LoVo (cell line): ENCODE measurements at regions not wholly inside any gene's neighbourhood (a gene's known extent, or its start where the extent isn't known, plus 50 kb on each side); places are given as distances from the start of the nearest gene placed in this dataset.
"Not testable (repeated sequence)": the region's sequence is repeated elsewhere in the genome, so short reads cannot be mapped to it uniquely, and the experiment has no call there.

Source experiments
- DNase-seq: peaks from one replicate; pipeline ENCODE4 v3.0.0-alpha.2; 2016; ENCODE audit warnings: low spot score

DNA sequence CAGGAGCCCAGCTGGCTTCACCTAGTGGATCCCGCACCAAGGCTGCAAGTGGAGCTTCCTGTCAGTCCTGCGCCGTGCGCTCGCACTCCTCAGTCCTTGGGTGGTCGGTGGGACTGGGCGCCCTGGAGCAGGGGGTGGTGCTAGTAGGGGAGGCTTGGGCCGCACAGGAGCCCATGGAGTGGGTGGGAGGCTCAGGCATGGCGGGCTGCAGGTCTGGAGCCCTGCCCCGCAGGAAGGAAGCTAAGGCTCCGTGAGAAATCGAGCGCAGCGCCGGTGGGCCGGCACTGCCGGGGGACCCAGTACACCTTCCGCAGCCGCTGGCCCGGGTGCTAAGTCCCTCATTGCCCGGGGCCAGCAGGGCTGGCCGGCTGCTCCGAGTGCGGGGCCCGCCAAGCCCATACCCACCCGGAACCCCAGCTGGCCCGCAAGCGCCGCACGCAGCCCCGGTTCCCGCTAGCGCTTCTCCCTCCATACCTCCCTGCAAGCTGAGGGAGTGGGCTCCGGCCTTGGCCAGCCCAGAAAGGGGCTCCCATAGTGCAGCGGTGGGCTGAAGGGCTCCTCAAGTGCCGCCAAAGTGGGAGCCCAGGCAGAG, 1425.2 kb upstream of the PRMT6 start:
- DNase-seq, result not testable (repeated sequence)

DNA sequence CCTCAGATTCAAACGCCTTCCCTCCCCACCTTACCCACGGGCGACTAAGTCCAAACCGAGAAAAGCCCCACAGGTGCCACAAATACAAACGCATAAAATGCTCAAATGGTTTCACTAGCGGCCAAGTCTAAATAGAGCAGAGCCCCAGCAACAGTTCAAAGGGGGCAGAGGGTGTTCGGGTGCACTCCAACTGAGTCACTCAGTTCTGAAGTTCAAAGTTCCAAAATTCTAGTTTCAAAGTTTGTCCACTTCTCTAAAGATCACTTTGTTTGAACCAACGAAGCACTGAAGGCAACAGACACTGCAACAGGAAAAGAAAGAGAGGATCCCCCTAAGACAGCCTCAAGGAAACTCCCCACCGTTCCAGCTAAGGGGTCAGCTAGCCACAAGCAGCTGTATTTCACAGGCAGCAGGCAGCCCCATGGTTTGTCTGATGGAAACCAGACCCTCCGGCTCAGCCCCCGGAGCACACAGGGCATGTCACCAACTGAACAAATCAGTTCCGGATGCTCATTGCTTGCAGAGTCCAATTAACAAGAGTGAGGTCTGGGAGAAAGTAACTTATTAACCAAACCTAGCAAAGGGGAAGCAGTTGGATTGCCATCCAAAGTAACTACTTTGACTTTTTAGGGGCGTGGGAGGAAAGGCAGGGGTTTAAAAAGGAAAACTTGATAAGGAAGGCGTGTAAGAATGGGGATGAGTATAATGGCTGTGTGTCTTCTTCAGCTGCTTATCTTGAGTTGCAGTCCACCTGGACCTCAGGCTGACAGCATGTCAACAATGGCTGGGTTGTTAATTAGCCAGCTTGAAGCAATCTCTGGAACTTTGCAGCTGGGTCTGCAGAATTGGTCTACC, 1423.9 kb upstream of the PRMT6 start:
- peak; percentile 9 for DNase-seq

DNA sequence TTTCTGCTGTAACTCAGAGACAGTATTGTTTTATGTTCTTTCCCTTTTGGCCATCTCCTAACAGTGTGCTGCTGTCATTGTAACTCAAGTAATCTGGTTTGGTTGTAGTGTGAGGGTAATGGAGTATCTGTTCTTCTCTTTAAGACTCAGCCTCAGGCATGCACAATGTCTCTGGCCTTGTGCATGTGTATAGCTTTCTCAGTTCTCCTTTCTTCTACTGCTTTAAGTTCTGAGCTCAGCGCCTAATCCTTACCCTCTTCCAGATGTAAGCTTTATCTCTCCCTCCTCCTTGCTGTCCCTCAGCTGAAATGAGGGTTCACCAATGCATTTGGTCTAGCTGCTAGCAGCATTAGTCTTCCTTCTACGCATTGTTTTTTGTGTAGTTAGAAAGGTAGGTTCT, 1420.4 kb upstream of the PRMT6 start:
- no peak for DNase-seq

DNA sequence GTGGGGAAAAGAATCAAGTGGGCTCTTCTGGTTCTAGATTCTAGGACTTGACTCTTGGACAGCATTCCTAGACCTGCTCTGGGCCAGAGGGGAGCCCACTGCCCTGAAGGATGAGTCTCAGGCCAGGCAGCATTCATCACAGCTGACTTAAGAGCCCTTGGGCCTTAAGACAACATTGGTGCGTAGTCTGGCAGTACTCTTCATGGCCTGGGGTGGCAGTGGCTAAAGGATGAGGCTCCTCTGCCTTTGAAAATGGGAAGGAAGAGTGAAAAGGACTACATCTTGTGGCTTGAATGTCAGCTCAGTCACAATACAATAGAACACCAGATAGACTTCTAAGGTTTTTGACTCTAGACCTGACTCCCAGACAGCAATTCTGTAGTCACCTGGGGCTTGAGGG, 1415.1 kb upstream of the PRMT6 start:
- no peak for DNase-seq

DNA sequence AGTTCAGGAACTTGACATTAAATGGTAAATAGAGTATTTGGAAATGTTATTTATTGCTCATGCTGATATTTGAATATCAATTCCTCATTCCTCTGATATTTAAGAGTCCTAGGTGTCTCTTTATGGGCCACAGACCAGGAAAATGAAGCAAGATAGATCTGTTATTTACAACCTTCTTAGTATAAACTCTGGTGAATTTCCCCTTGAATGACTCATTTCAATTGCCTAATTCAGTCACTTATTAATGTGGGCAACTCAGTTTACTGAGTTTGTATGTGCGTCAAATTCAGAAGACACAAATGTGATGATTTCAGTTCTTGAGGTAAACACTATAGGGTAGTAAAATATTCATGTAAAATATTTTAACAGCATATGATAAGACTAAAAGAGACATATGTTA, 1404.4 kb upstream of the PRMT6 start:
- DNase-seq, result no peak

DNA sequence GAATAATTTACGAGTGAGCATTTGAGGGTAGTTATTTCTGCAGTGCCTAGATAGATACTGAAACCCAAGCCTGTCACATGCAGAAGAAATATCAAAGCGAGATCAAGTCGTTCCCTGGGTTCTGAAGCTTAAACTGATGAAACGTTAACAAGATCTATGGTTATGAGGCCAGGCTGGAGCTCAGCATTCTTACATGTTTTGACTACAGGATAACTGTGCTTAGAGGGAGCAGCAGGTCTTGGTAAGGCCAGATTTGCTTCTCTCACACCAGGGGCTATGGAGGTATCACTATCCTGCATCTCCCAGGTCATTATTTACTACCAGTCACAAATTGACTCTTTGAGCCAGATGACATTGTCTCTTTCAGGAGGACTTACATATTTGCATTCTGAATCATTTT, 1401.4 kb upstream of the PRMT6 start:
- no peak for DNase-seq

DNA sequence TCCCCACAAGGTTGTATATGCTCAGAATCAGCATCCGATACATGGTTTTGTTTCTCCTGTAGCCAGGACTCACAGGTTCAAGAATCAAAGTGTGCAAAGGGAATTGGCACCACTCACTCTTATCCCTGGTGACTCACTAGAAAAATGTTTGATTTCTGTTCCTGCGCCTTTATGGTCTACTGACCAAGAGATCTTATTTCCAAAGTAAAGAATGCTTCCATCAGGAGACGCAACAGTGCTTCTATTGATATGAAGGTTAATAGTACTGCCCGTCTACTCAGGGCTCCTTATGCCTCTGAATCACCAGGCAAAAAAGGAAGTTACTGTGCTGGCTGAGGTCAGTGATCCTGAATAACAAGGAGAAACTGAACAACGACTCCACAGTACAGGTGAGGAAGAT, 1392.0 kb upstream of the PRMT6 start:
- no peak for DNase-seq

DNA sequence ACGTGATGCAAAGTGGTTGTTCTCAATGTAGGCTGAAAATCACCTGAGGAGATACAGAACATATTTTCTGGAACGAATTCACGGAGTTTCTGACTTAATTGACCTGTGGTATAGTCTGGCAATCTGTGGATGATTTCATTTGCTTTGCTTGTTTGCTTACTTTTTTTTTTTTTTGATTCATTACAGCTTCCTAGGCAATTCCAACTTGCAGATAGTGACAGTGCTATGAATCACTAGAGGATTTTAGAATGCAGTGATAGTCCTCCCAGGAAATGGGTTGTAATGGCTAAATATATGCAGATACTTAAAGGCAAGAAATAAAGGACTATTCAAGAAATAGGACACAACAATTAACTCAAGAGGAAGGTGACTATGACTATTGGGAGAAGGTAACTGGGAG, 1378.1 kb upstream of the PRMT6 start:
- DNase-seq, result no peak

DNA sequence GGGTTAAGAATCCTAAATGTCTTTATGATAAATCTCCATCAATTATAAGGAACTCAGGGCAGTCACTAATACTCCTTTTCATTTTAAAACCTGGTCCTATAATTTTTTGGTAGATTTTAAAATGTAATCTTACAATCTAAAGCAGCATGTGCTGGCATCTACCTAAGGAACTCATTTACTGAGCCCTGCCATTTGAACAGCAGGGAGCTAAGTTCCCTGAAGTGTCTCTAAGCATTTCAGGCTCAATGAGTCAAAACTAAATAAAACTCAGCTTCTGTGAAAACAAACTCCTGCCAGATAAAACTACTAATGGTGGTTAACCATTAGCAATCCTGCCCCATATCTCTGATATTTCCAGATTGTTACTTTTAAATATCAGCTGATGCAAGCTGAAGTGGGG, 1371.8 kb upstream of the PRMT6 start:
- DNase-seq, result no peak

DNA sequence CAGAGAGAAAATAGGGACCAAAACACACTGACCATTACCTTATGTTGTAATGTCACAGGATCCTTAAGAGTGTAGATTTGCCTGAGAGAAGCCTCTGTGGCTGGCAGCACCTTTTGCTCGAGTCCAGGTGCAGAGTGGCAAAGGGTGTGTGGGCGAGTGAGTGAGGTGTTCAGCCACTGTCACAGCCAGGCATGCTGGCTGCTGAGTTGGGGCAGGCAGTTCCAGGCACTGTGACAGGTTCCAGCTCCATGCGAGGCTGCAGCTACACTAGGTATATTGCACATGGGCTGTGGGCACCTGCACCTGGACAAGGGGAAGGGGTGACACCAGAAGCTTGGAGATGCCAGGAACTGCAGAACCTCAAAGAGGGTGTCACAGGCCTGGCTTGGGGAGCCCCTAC, 1370.4 kb upstream of the PRMT6 start:
- DNase-seq, result no peak

DNA sequence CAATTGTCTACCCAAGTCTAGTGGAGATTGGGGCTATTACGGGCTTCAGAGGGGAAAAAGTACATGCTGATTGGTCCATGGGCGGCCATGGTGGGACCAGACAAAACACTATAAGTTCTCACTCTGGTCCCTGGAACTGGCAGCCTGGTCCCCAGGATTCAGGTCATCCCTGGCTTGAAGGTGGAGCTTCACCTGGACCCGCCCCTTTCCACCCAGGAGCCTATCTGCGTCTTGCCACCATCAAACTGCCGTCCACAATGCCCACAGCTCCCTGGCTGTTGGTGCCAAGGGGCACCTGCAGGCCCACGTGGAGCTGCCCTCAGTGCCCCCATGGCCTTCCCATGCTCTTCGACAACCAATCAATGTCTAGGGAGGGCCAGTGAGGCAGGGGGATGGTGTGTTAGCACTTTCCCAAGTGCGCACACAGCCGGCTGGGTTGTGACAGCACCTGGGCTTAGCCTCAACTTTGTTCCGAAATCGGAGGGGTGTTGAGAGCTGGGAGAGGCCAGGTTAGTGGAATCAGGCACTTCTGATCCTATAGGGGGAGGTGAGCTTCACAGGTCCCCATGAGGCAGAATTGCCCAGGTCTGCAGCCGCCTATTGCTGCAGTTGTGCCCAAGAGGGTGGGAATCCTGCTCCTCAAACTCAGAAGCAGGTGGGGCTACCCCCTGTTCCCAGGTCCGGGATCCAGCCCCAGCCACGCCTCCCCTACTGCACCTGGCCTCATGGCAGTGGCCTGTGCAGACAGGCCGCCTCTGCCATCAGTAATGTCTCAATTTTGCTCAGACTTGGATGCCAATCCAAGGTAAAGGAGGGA, 1369.4 kb upstream of the PRMT6 start:
- DNase-seq, result no peak

DNA sequence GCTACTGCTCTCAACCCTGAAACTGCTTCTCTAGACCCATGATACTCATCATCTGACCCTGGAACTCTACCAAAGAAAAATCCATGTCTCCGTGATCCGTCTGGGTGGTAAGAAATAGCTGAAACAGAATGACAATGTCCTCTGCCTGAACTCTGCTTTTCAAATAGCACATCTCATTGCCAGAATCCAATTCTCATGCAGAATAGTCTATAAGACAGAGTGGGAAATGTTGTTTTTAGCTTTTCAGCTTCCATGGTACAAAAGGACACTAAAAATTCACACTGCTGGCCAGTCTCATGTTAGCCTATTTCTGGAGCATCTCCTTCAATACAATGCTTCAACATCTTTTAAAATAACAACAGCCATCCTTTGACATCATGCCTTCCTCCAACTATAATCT, 1355.8 kb upstream of the PRMT6 start:
- no peak for DNase-seq

DNA sequence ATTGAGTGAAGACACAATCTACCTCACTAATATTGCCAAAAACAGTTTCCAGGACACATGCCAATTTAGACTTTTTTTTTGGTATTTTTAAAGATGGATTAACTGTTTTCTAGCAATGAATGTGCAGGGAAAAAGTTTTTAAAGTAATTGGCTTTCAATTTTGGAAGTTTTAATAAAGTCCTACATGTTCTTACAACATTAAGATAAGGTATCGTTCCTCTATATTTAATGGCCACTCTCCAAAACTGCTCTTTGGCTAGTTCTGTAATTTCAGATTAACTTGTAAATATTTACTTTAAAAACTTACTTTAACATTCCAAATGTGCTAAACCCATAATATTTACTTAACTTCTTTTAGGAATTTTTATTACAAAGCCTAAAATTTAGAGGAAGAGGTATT, 1332.2 kb upstream of the PRMT6 start:
- no peak for DNase-seq

DNA sequence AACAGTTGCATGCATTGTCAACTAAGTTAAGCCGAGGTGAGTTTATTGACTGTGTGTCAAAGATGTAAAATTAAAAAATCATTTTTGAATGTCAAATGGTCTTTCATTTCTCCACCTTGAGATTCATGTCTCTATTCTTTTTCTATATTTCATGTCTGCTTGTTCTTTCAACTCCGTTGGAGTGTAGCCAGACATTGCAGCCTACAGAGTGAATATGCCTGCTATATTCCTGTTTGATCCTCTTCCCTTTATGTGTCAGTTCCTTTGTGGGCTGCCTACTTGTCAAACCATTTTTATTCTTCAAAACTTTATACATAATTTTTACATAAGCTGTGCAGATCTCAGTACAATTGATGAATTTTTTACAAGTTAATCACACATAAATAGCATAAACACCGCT, 1325.8 kb upstream of the PRMT6 start:
- DNase-seq, result no peak

DNA sequence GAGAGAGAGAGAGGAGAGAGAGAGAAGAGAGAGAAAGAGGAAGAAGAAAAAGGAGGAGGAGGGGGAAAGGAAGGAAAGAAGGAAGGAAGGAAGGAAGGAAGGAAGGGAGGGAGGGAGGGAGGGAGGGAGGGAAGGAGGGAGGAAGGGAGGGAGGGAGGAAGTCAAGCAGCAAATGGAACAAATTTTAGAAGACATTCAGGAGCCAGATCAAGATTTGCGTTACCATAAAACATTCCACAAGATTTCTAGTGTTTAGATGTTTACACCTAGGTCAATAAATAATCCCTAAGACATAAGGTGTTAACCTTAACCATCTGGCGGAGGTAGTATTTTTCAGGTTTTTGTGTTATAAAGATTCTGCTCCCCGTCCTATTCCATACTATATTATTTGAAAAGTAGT, 1320.1 kb upstream of the PRMT6 start:
- no peak for DNase-seq

DNA sequence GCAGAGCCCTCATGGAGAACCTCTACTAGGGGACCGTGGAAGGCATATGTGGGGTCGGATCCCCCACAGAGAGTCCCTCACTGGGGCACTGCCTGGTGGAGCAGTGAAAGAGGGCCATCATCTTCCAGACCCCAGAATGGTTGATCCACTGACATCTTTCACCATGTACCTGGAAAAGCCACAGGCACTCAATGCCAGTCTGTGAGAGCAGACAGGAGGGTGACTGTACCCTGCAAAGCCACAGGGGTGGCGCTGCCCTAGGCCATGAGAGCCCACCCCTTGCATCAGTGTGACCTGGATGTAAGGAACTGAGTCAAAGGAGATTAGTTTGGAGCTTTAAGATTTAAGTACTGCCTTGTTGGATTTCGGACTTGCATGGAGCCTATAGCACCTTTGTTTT, 1276.7 kb upstream of the PRMT6 start:
- DNase-seq, result no peak

DNA sequence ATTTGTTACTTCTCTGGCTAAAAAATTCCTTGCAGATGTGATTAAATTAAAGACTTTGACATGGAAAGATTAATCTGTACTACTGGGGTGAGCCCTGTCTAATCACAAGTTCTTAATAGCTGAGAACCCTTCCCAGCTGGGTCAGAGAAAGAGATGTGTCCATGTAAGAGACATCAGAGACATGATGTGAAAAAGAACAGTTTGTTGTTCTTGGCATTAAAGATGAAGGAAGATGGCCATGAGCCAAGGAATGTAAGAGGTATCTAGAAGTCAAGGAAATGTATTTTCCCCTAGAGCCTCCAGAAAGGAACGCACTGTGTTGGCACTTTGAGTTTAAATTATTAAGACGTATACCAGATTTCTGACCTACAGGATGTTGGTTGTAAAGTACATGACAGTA, 1271.5 kb upstream of the PRMT6 start:
- no peak for DNase-seq

DNA sequence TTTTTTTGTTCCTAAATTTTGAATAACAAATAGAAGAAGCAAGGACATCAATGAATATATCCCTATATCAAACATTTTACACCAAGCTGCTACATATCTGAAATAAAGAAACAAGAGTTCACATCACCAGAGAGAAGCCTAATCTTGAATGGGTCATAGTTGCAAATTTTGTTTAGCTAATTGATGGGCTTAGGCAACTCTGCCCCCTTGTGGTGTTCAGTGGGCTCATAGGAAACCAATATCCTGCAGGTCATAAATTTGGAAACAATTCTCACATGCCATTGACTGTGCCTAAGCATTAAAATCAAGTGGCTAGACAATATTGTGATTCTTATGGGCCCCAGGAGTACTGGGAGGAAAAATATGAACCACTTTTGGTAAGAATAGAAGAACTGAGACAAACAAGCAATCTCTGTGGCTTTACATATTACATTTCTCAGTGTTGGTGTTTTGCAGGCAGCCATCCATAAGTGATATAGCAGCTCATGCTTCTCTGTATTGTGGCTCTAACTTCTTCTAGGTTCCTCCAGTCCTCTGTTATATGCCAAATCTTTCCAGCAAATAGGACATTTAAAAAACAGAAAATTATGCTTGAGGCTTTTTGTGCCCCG, 1262.8 kb upstream of the PRMT6 start:
- peak; percentile 32 for DNase-seq

DNA sequence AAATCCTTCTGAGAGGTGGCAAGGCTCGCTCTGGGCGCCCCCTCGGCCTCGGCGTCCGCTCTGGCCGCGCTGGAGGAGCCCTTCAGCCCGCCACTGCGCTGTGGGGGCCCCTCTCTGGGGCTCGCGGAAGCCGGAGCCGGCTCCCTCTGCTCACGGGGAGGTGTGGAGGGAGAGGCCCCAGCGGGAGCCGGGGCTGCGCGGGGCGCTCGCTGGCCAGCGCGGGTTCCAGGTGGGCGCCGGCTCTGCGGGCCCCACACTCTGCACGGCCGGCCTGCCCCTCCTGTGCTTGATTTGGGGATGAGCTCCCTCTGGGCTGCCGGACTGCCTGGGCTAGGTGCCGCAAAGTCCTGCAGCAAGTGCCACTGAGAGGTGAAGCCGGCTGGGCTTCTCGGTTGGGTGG, 1260.7 kb upstream of the PRMT6 start:
- no peak for DNase-seq

DNA sequence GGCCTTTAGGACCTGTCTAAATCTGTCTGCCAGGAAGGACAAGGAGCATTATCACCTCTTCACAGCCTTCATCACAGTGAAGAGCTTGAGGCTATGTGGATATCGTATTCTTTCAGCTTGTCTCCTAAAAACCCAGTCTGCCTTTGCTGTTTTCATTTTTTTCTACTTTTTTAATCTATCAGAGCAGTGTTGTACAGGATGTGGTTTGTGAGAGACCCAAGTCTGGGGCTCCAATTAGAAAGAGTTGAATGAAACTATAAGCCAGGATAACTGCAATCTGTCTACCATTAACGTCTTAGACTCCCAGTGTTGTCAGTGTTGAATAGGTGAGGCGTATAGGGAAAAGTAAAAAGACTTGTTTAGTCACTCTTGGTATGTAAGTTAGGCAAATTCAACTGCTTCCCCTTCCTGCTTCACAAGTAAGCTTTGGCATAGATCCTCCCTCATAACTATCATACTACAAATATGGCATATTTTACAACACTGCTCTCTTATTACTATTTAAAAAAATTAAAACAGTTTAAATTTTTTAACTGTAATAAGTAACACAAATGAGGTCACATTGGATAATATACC, 1225.8 kb upstream of the PRMT6 start:
- no peak for DNase-seq

DNA sequence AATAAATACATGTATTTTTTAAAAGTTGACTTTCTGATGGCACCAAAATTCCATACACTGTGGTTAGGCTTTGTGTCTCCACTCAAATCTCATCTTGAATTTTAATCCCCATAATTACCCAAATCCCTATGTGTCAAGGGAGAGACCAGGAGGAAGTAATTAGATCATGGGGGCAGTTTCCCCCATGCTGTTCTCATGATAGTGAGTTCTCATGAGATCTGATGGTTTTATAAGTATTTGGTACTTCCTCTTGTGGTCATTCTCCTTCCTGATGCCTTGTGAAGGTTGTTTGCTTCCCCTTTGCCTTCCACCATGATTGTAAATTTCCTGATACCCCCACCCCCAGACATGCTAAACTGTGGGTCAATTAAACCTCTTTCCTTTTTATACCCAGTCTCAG, 1218.4 kb upstream of the PRMT6 start:
- DNase-seq, result no peak

DNA sequence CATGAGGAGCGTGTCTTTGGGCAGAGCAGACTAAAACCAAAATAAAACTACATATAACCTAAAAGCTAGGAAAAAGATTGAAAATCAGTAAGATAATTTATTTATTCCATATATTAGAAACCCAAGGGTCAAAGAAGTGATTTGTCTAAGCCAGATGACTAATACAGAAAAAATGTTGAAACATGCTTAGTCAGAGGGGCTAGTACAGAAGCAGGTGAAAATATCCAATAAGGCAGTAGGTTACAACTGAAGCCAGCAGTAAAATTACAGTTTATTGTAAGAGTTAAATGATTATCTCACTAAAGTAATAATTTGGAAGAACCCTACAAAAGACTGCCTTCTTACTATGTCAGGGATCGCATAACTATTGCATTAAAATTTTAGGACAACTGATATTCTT, 1190.9 kb upstream of the PRMT6 start:
- no peak for DNase-seq
